Fibroblast of the aortic adventitia (primary cell): ENCODE measurements at regions not wholly inside any gene's neighbourhood (a gene's known extent, or its start where the extent isn't known, plus 50 kb on each side); places are given as distances from the start of the nearest gene placed in this dataset.

ENCODE experiments used
- DNase-seq: peaks from one replicate; pipeline ENCODE4 v3.0.0-alpha.2; 2010; ENCODE audit warnings: low read depth
- H3K4me3 ChIP-seq: 2 replicates; pipeline ENCODE4 v1.5.1; 2011; ENCODE audit warnings: low read depth, mild to moderate bottlenecking, control low read depth, low read length, moderate library complexity
- CTCF ChIP-seq: IDR thresholded peaks from 2 replicates; pipeline ENCODE4 v1.5.1; 2011; ENCODE audit warnings: mild to moderate bottlenecking, low read length, control low read depth, inconsistent platforms; ENCODE audit not compliant: insufficient read depth

GRCh38 chr16:50948268-50948930 lies 202.7 kb downstream of the SALL1 start:
- TF ChIP-seq CTCF, result no peak
- DNase-seq, result no peak
- H3K4me3 ChIP-seq, result no peak overlapping the region

GRCh38 chr16:50947826-50948225 lies 203.2 kb downstream of the SALL1 start:
- DNase-seq, result no peak
- no peak overlapping the region for H3K4me3 ChIP-seq
- TF ChIP-seq CTCF, result no peak

DNA sequence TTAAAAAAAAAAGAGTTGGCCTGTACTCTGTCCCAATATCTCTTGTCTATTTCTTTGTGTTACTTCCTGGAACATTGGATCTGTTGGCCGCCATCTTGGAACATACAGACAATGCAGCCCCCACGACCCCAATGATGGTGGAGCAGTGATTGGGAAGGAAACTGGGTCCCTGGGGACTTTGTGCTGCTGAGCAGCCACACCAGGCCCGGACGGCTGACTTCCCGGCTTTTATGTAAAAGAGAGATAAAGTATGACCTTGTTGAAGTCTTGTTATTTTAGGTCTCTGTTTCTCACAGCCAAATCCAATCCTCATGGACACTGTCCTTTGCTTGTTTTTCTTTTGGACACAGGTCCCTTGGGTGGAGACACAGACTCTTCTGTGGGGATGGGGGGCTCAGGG lies 204.5 kb downstream of the SALL1 start:
- H3K4me3 ChIP-seq, result no peak overlapping the region
- DNase-seq, result no peak

DNA sequence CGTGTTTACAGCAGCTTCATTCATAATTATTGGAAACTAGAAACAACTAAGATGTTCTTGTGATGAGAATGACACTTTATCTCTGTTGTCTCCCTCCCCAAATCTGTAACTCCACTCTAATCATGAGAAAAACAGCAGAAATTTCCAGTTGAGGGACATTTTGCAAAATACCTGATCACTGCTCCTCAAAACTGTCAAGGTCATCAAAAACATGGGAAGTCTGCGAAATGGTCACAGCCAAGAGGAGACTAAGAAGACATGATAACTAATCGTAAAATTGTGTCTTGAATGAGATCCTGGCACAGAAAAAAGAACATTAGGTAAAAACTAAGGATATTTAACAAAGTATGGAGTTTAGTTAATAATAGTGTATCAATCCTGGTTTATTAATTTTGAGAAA lies 204.2 kb downstream of the CYLD start:
- TF ChIP-seq CTCF, result no peak
- no peak overlapping the region for H3K4me3 ChIP-seq
- DNase-seq, result no peak

More for the DNA sequence above, 204.5 kb downstream of the SALL1 start:
- TF ChIP-seq CTCF, result no peak

GRCh38 chr16:50945171-50945570 lies 203.3 kb downstream of the CYLD start:
- H3K4me3 ChIP-seq, result no peak overlapping the region
- no peak for TF ChIP-seq CTCF
- no peak for DNase-seq

DNA sequence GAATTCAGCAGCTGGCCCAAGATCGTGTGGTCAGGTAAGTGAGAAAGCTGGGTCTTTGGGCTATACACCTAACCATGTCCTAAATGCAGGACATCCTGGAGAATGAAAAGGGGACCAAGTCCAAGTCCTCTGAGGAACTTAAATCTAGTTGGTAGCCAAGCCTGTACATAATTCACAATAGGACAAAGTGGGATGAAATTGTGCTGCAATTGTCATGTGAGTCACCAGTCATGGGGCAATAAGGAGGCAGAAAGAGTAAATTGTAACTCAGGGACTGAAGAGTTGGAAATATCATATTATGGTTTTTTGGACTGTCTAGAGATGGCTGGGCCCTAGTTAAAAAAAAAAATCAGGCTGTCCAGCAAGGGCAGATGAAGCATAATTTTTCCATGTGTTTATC lies 202.6 kb downstream of the CYLD start:
- no peak overlapping the region for H3K4me3 ChIP-seq
- DNase-seq, result no peak
- no peak for TF ChIP-seq CTCF

DNA sequence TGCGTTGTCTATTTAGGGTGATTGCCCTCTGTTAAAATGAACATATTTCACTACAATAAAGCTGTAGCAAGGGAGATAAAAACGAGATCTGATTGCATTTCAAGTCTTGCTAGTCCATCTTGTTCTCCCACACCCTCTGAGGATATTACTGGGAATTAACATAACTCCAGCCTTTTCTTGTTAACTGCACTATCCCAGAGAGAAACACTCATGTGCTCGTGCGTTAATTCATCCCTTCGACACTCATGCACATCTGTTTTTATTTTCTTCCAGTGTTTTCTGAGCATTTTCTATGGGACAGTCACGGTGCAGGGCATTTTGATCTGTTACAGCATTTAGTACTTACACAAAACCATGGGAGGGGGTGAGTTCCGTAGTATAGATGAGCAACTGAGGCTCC lies 202.1 kb downstream of the CYLD start:
- DNase-seq, result no peak

More for the DNA sequence above, 202.1 kb downstream of the CYLD start:
- no peak overlapping the region for H3K4me3 ChIP-seq
- TF ChIP-seq CTCF, result no peak
